NCI-H748 (cell line): ENCODE measurements at regions not wholly inside any gene's neighbourhood (a gene's known extent, or its start where the extent isn't known, plus 50 kb on each side); places are given as distances from the start of the nearest gene placed in this dataset.
A peak's percentile ranks its signal among the peaks of the same experiment; 100 is the strongest.

ENCODE experiments used
- DNase-seq: peaks from one replicate; lab custom pipeline; 2025; ENCODE audit not compliant: unreplicated experiment; lab: John Stamatoyannopoulos, UW

DNA sequence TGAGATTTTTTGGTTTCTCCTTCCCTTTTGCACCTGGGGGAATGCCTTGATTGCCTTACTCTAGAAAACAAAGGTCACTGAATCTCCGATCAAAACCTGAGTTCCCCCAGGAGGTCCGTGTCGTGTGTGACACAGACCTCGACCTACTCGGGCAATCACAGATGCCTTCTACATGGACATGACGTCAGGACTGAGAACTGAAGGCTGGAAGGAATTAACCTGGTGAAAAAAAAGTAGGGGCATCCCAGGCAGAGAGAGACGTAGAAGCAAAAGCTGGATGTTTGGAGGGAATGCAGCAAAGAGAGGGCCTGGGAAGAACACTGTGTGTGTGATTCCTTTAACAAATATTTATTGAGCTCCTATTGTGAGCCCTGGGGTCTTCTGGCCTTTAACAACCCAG, 178.0 kb downstream of the PRDM2 start:
- no peak for DNase-seq

DNA sequence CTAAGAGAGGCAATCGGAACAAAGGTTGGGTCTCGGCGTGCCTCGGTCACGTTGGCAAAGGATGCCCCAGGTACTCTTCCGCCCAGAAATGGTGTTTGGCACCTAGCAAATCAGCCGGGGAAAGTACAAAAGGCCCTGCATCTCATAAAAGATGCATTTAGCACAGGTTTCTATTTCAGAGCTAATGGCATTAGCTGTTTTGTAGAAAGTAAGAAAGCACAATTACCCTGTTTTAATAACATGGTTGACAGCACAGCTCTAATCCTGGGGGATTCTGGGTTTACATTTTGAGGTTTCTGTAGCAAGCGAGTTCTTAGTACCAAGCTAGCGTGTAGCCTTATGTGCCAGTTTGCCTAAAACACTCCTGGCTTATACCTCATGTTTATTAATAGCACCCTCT, 178.5 kb downstream of the PRDM2 start:
- DNase-seq, result no peak

DNA sequence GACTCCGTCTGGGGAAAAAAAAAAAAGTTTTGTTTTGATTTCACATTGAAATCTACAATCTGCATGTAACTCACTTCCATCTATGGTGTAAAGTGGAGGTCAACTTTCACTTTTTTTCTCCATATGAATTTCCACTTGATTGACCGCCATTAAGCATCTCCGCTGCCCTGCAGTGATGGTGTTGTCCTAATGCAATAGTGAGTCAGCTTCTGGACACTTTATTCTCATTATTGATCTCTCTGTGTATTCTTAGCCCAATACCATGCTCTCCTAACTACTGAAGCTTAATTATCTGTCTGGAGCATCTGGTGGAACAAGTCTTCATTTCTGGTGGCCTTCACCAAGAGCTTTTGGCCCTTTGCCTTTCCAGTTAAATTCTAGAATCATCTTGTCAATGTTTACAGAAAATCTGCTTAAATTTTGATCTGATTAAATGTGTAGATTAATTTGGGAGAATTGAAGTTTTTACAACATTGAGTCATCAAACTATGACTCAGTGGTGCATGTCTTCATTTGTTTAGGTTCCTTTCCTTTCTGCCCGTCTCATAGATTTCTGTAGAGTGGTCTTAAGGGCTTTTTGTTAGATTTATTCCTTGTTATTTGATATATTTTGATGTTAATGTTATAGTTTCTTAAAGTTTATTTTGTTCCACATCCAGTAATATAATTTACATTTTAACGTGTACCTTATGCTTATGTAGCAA, 181.5 kb downstream of the PRDM2 start:
- no peak for DNase-seq

DNA sequence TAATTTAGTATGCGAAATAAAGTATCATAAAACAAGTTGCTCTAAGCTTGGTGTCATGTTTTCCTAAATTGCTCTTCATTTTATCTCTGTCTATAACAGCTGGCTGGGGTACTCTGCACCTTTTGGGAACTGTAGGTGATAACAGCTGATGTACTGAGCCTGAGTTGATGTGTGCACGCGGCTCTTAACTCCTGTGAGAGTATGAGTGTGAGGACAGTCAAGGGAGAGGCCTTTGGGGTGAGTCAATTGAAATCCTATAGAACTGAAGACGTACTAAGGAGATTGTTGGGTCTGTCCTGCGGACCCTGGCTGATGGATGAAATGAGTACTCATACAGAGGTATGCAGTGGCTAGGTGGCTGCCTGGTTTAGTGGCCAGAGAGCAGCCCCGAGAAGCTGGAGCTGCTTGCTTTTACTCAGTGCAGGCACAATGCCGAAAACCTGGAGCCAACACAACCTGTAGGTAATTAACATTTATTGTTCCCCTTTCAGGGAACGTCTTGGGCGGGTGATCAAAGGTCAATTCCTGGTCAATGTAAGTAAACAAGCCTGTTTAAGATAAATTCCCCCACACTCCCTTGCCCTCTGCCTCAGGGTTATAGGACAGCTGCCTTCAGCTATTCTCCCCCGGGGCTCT, 188.5 kb downstream of the PRDM2 start:
- DNase-seq, result no peak

DNA sequence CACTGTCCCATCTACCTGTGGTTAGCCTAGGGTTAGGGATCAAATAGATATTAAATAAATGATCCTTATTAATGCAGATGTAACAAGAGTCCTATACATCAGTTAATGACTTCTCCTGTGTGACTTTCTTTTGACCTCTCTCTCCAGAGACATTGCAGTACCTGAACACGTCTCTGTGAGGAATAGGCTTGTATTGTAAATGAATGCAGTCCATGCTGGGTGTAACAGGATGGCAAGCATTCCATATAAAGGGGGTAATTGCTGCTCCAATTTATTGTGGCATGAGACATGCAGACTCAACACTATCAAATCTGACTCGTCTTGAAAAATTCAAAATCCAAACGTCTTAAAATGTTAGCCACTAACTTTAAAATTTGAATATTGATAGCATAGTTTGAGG, 189.5 kb downstream of the PRDM2 start:
- no peak for DNase-seq

DNA sequence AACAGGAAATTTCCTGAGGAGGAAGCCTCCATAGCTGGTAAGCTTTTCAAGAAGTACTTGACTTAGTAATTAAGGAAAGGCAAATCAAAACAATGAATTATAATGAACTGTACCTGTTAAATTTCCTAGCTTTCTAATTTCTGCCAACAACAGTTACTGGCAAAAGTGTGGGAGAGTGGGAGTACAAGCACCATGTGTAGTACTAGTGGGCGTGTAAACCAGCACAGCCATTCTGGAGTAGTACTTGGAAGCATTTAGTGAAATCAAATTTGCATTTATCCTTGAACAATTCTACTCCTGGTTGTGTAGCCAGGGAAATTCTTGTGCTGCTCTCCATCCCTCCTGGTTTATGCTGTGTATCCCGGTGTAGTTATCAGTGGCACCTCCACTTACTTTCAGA, 190.8 kb downstream of the PRDM2 start:
- DNase-seq, result no peak

DNA sequence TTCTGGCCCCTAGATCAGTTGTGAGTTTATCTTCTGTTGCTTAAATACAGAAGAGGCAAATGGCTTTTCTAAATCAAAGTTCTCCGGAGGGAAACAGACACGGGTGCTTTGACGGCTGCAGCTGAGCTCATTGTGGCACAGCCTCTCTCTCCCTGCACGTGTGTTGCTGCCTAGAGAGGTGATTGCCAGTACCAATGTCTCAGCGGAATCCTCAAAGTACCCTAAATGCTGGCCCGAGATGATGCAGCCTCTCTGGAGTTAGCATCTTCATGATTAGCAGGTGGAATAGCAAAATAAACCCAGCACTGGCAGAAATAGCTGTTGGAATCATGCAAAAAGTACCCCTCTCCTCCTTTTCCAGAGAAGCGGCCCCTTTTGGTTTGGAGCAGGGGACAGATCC, 192.2 kb downstream of the PRDM2 start:
- DNase-seq, result no peak

DNA sequence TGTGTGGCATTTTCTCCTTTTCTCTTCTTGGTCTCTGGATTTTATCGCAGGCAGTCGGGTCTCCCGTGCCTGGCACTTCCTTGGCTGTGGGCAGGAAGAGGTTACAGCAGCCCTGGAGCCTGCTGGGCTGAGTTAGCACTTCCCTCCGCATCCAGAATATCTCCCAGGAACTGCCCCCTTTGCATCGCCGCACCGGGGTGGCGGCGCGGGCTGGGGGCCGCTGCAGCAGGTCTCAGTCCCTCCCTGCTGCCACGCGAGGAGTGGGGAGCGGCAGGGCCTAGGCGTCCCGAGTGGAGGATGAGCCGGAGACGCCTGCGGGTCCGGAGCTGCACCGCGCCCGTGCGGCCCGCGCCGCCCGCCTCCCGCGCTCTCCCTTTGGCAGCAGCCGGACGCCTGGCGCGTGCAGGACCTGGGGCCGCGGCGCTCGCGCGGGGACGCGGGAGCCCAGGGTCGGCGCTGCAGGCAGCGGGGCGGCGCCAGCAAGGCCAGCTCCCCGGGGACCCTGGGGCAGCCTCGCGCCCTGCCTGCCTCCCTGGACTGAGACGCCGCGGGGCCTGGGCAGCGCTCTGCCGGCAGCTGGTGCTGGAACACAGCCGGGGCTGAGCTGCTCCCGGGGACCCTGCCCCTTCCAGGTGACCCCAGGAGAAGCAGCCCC, 192.8 kb downstream of the PRDM2 start:
- DNase-seq, result peak; percentile 50

DNA sequence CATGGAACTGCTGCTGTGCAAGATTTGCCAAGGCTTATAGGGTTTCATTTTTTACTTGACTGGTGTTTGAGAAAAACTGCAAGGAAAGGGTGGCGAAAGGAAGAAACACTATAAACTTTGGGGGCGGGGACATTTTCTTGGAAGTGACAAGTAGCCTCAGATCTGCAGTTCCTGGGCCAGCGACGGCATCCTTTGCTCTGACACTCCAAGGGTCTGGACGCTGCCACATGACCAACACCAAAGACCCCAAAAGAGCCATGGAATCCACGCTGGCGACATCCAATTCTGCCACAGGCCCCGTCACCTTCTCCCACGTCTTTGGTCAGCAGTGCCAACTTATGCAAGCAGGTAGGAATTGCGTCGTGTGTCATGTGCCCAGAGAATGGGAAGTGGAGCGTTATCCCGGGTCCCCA, 193.4 kb downstream of the PRDM2 start:
- no peak for DNase-seq

DNA sequence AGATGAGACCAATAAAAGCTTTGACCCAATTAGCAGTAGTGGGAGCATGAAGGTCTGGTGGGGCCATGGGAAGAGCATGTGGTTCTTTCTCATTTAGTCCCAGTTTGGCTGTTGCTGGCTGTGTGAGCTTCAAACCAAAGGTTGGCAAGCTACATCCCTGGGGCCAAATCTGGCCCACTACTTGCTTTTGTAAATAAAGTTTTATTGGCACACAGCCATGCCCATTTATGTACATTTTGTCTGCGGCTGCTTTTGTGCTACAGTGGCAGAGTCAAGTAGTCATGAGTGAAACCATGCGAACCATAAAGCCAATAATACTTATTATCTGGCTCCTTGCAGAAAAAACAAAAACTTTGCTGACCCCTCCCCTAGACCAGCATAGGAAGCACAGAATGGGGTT, 196.9 kb downstream of the PRDM2 start:
- DNase-seq, result no peak

DNA sequence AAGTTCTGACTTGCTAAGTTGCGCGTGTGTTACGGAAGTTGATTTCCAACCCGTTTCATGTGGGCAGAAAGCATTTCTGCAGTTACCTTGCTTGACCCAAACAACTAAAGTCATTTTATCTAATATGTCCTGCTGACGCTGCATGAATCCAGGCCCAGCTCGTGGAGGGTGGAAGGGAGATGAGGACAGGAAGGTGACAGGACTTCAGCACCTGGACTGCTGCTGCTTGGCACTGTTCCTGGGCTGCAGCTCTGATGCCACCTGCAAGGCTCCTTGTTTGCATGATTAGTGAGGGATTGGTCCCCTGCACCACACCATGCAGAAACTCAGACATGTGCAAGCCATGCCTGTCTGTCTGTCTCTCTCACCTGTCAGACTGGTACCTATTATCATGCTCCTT, 198.4 kb downstream of the PRDM2 start:
- peak; percentile 1 for DNase-seq

DNA sequence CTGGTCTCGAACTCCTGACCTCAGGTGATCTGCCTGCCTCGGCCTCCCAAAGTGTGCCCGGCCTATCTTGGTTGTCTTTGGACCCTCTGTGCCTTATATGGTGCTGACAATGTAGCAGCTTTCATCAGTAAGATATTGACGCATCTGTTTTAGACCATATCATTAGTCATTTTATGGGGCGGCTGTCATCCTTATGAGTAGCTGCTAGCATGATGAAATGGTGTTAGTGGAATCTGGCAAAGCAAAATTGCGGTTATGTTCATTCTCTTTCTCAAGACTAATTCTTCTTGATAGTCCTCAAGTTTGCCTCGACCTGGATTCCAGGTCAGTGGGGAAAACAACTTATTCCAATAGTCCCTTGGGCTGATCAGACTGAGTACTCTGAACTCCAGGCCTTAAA, 199.9 kb downstream of the PRDM2 start:
- DNase-seq, result no peak

DNA sequence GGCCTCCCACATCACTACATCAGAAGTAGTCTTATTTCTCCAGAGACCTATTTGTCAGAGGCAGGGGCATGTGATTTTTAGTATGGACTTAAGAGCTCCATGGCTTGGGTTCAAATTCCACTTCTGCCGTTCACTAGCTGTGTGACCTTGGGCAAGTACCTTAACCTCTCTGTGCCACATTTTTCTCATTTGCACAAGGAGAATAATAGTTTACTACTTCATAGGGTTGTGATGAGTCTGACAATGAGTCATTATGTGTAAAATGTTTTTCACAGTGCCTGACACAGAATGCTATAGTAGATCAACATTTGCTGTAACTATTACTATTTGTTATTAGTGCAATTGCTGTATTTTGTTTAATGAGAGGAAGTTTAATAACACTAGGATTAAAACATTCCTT, 200.6 kb downstream of the PRDM2 start:
- DNase-seq, result no peak

DNA sequence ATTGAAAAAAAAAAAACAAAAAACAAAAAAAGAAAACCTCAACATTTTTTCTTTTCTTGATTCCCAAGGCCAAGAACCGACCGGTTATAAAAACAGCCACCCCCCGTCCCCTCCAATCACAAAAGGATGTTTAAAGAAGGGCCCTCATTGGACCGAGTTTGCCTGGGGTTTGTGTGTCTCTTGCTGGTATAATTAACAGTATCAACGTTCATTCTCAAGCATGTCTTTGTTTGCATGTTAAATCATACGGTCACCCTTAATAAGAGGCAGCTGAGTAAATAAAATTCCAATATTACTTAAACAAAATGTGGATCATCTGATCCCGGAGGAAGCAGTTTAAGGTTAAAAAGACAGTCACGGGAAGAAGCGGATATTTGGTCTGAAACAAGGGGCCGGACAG, 201.1 kb downstream of the PRDM2 start:
- peak; percentile 93 for DNase-seq

DNA sequence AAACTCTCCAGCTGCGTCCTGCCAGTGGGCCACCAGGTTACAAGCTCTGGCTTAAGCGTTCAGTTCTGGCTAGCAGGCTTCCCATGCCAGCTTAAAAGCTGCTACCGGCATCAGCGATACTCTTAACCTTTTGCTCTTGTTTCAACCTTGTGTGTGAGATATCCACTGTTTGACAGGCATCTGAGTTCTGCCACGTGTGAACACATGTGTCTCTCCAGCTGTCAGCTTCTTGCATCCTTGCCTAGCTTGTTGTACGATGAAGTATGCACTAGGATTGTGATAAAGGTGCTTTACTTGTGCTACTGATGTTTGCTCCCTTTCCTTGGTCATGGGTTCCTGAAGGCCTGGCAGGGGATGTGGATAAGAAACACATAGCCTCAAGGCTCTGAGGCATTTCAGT, 201.6 kb downstream of the PRDM2 start:
- DNase-seq, result no peak

DNA sequence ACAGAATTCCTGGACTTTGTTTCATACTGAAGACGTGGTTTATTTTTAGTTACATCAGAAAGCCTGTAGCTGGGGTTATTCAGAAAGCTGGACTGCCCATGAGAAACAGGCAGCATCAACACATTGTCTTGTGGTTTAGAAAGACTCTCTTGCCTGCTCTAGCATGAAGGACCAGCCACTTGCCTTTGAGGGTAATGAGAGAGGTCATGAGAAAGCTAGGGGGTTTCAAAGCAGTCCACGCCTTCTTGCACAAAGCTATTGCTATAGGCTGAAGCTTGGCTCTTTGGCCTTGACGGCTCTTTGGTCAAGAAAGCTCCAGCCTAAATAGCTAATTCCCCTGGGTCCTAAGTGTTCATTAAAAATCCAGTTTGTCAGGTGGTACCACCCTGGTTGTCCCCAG, 208.1 kb downstream of the PRDM2 start:
- no peak for DNase-seq

DNA sequence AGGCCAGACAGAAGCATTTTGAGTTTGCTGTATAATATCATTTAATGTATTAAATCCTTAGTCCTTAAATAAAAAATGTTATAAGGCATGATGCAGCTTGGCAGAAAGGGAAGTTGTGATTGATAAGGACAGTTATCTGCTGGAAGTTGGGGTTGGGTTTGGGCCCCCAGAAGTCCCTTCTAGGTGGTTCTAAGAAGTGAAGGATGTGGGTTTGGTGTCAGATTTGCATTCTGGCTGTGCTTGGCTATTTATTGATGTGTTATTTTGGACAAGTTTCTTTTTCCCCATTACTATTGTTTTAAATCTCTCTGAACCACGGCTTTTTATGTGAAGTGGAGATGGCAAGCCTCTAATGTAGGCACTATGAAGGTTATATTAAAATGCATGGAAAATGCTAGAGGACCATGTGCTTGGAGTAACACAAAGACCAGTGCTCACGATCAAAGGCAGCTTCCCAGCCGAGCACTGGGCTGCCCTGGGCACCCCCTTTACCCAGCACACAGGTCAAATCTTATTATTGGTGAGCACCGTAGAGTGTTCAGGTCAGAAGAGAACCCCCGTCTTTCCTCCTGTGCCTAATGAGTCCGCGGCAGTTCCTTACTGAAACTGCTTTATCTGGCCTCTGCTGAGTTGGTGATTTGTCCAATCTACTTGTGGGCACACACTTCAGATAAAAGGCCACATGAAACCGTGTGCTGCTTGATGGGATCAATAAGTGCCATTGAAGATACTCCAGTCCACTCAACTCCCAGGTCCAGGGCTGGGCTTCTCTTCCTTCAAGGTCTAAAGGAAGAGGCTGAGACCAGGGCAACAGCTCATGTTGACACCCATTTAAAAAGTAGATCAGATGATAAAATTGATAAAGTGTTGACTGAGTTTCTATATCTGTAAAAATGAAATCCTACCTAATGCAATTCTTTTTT, 212.0 kb downstream of the PRDM2 start:
- DNase-seq, result no peak

DNA sequence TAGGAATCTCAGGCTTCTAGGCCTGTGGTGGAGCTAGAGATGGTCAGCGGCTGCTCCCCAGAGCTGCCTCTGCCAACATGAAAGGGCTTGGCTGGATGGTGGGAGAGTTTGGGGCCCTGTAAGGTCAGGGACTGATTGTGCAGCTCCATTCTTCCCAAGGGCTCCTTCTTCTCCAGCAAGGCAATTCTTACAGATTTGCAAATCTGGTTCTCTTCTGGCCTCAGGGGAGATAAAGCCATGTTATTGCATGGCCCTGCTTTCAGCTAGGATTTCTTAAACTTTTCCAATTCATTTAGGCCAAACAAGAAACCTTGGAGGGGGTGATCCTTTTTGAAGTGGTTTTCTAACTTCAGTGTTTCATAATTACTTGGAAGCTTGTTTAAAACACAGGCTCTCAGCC, 213.4 kb downstream of the PRDM2 start:
- no peak for DNase-seq

DNA sequence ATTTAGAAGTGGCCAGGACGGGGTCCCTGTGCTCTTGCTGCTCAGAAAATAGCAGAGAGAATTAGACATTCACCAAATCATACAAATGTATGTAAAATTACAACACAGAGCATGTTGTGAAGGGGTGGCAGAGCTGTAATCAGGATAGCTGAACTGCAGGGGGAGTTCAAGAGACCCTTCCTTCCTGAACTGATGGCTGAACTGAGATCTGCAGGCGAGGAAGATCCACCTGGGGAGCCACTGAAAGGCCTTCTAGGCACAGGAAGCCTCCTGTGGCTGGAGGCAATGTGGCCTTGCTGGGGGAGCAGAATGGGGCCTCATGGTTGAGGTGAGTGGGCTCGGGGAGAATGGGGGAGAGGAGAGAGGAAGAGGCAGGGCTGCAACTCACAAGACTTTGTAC, 216.5 kb downstream of the PRDM2 start:
- no peak for DNase-seq

DNA sequence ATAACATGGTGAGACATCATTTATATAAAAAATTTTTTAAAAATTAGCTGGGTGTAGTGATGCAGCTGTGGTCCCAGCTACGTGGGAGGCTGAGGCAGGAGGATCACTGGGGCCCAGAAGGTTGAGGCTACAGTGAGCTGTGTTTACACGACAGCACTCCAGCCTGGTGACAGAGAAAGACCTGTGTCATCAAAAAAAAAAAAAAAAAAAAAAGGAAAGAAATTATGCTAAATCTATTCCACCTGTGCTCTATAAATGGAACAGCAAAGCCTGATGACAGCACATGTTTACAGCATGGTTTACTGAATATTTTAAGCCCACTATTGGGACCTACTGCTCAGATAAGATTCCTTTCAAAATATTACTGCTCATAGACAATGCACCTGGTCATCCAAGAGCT, 217.6 kb downstream of the PRDM2 start:
- DNase-seq, result no peak

DNA sequence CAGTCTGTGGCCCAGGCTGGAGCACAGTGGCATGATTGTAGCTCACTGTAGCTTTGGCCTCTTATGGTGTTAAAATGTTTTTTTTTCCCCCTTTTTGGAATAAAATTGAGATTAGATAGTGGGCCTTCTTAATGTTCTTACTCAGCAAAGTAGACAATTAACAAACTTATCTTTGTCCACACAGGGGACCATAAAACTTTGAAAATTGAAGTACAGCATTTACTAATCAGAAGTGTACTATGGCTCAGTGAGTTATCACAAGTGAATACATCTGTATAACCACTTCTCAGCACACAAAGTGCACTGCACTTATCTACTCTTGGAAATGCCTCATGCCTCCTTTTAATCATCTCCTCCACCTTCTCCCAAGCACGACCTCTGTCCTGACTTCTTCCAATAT, 218.9 kb downstream of the PRDM2 start:
- no peak for DNase-seq

DNA sequence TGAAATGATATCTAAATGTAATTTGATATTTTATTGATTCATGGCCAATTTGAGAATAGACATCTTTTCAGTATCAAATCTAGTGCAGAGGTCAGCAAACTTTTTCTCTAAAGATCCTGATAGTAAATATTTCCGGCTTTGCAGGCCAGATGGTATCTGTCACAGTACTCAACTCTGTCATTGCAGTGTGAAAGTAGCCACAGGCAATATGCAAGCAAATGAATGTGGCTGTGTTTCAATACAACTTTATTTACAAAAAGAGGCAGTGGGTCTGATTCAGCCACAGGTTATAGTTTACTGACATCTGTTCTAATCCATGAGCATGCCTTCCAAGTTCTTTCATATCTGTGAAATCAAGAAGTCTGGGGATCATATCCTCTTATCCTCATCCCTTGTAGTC, 221.2 kb downstream of the PRDM2 start:
- DNase-seq, result no peak
